GM12872 (cell line): ENCODE measurements at regions not wholly inside any gene's neighbourhood (a gene's known extent, or its start where the extent isn't known, plus 50 kb on each side); places are given as distances from the start of the nearest gene placed in this dataset.

Experiments
- CTCF ChIP-seq: IDR thresholded peaks from 3 replicates; pipeline ENCODE4 v1.5.1; 2011; ENCODE audit warnings: low read depth, mild to moderate bottlenecking, low read length, moderate library complexity; ENCODE audit not compliant: insufficient read depth

GRCh38 chr20:17803765-17804164 lies 104.0 kb downstream of the BANF2 start:
- TF ChIP-seq CTCF = no peak

GRCh38 chr20:17799575-17800227 lies 99.9 kb downstream of the BANF2 start:
- TF ChIP-seq CTCF = no peak

GRCh38 chr20:17798601-17799000 lies 98.8 kb downstream of the BANF2 start:
- no peak for TF ChIP-seq CTCF

GRCh38 chr20:17797579-17797978 lies 97.8 kb downstream of the BANF2 start:
- no peak for TF ChIP-seq CTCF

- TF ChIP-seq CTCF = no peak
These were observed 97.4 kb downstream of the BANF2 start for GRCh38 chr20:17797161-17797560.

GRCh38 chr20:17796091-17796563 lies 96.4 kb downstream of the BANF2 start:
- TF ChIP-seq CTCF = no peak

- no peak for TF ChIP-seq CTCF
These were observed 95.8 kb downstream of the BANF2 start for GRCh38 chr20:17795501-17796071.
